K562 (cell line): ENCODE measurements at regions not wholly inside any gene's neighbourhood (a gene's known extent, or its start where the extent isn't known, plus 50 kb on each side); places are given as distances from the start of the nearest gene placed in this dataset.
A peak's percentile ranks its signal among the peaks of the same experiment; 100 is the strongest.

Experiments used
- BRD9 ChIP-seq: fragments of 450-650 bp; IDR thresholded peaks from 2 replicates; pipeline ENCODE4 v1.6.1; 2018; ENCODE audit warnings: low read depth; ENCODE audit not compliant: partially characterized antibody
- CSDE1 ChIP-seq, 2 experiments: fragments of 450-650 bp; IDR thresholded peaks; 2 replicates each; pipeline ENCODE4 v1.6.1; 2016; ENCODE audit warnings: mild to moderate bottlenecking in 1 of 2
- EP400 ChIP-seq: fragments of 450-650 bp; IDR thresholded peaks from 2 replicates; pipeline ENCODE4 v1.6.1; 2017; ENCODE audit warnings: antibody characterized with exemption, mild to moderate bottlenecking, moderate library complexity
- GABPA ChIP-seq: fragments of 200-800 bp; sonication (Bioruptor generic); conservative IDR thresholded peaks from 2 replicates; pipeline ENCODE4 v1.6.1; 2016; ENCODE audit warnings: low read depth, missing genetic modification characterization, missing compliant biosample characterization
- ILK ChIP-seq: fragments of 450-650 bp; IDR thresholded peaks from 2 replicates; pipeline ENCODE4 v1.6.1; 2016; ENCODE audit warnings: missing genetic modification characterization, low read depth, mild to moderate bottlenecking, missing compliant biosample characterization, moderate library complexity, borderline replicate concordance
- JUN ChIP-seq, 2 experiments: sonication (generic) in 1 of 2; formaldehyde crosslinking in 1 of 2; IDR thresholded peaks; 2 replicates each; pipeline versions ENCODE4 v1.6.1 to v1.8.0; 2012 to 2022; ENCODE audit warnings: borderline replicate concordance in 2 of 2, mild to moderate bottlenecking in 2 of 2, improper control_type of control experiment in 1 of 2, low read depth in 1 of 2, low read length in 1 of 2, missing genetic modification reagents in 1 of 2
- MAFG ChIP-seq: fragments of 450-650 bp; conservative IDR thresholded peaks from 2 replicates; pipeline ENCODE4 v1.6.1; 2016; ENCODE audit warnings: missing genetic modification characterization, missing compliant biosample characterization
- NONO ChIP-seq, 2 experiments: fragments of 200-400 bp in 1 of 2; fragments of 450-650 bp in 1 of 2; formaldehyde crosslinking in 1 of 2; IDR thresholded peaks; 2 replicates each; pipeline ENCODE4 v1.6.1; 2017; ENCODE audit warnings: low read depth in 2 of 2, mild to moderate bottlenecking in 2 of 2, moderate library complexity in 2 of 2, low read length in 1 of 2
- PHF20 ChIP-seq: fragments of 450-650 bp; IDR thresholded peaks from 2 replicates; pipeline ENCODE4 v1.6.1; 2018; ENCODE audit not compliant: partially characterized antibody
- TBL1XR1 ChIP-seq, 2 experiments: IDR thresholded peaks; 2 replicates each; pipeline ENCODE4 v1.6.1; 2012; ENCODE audit warnings: improper control_type of control experiment in 2 of 2, low read length in 2 of 2, mild to moderate bottlenecking in 1 of 2
- TF ChIP-seq, protein P1 (sequence below): sonication (generic); formaldehyde crosslinking; IDR thresholded peaks from 2 replicates; pipeline ENCODE4 v1.8.0; 2022; ENCODE audit warnings: mild to moderate bottlenecking, missing genetic modification reagents, borderline replicate concordance
- TF ChIP-seq, protein P2 (sequence below), 2 experiments: IDR thresholded peaks; 2 replicates each; pipeline ENCODE4 v1.6.1; 2012; ENCODE audit warnings: improper control_type of control experiment in 2 of 2, low read depth in 2 of 2, low read length in 2 of 2, borderline replicate concordance in 1 of 2
- TF ChIP-seq, protein P3 (sequence below): sonication (generic); formaldehyde crosslinking; IDR thresholded peaks from 2 replicates; pipeline ENCODE4 v1.8.1; 2023; ENCODE audit warnings: mild to moderate bottlenecking, missing genetic modification reagents
- TF ChIP-seq, protein P4 (sequence below), 2 experiments: IDR thresholded peaks in 1 of 2; conservative IDR thresholded peaks in 1 of 2; 2 replicates each; pipeline ENCODE4 v1.6.1; 2016; ENCODE audit warnings: low read depth in 2 of 2, mild to moderate bottlenecking in 1 of 2, missing compliant biosample characterization in 1 of 2, missing genetic modification characterization in 1 of 2, moderate library complexity in 1 of 2

DNA sequence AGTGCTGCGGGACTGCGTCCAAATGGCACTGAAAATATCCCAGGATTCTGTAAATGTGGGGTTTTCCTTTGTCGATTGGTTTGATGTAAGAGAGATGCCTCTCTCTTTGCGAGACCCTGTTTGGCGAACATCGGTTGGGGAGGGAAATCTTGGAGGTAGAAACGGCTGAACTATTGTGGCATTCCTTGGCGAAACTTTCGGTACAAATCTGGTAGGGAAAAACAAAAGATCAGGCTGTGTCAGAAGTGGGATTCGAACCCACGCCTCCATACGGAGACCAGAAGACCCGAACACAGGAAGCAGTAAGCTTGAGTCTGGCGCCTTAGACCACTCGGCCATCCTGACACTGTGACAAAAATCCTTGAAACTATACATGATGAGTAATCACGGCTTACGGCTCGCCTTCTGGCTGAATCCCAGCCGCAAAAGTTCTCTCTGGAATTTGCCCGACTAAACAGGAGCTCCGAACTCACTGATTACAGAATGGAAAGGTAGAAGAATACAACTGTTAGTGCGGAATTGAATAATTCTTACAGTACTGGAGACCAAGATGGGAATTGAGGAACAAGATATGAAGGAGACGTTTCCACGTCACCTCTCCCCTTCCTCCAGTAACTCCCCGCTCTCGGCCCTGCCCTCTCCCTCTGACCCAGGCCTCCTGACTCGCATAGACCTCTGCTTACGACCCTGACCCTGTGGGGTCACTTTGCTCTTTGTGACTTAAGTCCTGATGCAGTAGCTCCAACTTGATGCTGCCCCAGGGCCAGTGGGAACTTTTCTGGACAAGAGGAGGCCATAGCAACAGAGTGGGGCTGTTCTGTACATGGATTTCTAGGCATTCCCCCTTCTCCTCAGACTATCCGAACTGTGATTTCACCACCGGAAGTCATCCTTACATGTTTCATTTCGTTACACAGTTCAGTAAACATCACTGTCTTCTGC, 132.8 kb upstream of the ZNF184 start (continued):
- TF ChIP-seq JUN (IDR thresholded peaks at IDR 0.05; ENCODE audit: borderline replicate concordance, low read depth, low read length) (peak; percentile 82), JUN (CRISPR knock-in tag; IDR thresholded peaks at IDR 0.05; ENCODE audit: borderline replicate concordance) (no peak), BRD9 (peak; percentile 99), CSDE1 (IDR thresholded peaks at IDR 0.05) (peak in 1 of 2 experiments; percentile 86; a peak in 2 of 4 replicates), EP400 (peak; percentile 47), GABPA (tag) (peak; percentile 68), MAFG (tag) (0 out of 2 replicates have a peak, but pooled peaks have one; percentile 5), PHF20 (peak; percentile 81), TBL1XR1 (IDR thresholded peaks at IDR 0.05; ENCODE audit: low read length in 2 of 2) (peak in 1 of 2 experiments; percentile 98; a peak in 2 of 4 replicates), ILK (tag) (no peak), NONO (IDR thresholded peaks at IDR 0.05; ENCODE audit: low read depth in 2 of 2, low read length in 1 of 2) (peak in 1 of 2 experiments; percentile 22; a peak in 1 of 4 replicates)
- TF ChIP-seq, protein P1, sequence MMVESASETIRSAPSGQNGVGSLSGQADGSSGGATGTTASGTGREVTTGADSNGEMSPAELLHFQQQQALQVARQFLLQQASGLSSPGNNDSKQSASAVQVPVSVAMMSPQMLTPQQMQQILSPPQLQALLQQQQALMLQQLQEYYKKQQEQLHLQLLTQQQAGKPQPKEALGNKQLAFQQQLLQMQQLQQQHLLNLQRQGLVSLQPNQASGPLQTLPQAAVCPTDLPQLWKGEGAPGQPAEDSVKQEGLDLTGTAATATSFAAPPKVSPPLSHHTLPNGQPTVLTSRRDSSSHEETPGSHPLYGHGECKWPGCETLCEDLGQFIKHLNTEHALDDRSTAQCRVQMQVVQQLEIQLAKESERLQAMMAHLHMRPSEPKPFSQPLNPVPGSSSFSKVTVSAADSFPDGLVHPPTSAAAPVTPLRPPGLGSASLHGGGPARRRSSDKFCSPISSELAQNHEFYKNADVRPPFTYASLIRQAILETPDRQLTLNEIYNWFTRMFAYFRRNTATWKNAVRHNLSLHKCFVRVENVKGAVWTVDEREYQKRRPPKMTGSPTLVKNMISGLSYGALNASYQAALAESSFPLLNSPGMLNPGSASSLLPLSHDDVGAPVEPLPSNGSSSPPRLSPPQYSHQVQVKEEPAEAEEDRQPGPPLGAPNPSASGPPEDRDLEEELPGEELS (CRISPR knock-in tag), result 0 out of 2 replicates have a peak, but pooled peaks have one; percentile 62
- TF ChIP-seq, protein P2, sequence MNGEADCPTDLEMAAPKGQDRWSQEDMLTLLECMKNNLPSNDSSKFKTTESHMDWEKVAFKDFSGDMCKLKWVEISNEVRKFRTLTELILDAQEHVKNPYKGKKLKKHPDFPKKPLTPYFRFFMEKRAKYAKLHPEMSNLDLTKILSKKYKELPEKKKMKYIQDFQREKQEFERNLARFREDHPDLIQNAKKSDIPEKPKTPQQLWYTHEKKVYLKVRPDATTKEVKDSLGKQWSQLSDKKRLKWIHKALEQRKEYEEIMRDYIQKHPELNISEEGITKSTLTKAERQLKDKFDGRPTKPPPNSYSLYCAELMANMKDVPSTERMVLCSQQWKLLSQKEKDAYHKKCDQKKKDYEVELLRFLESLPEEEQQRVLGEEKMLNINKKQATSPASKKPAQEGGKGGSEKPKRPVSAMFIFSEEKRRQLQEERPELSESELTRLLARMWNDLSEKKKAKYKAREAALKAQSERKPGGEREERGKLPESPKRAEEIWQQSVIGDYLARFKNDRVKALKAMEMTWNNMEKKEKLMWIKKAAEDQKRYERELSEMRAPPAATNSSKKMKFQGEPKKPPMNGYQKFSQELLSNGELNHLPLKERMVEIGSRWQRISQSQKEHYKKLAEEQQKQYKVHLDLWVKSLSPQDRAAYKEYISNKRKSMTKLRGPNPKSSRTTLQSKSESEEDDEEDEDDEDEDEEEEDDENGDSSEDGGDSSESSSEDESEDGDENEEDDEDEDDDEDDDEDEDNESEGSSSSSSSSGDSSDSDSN (IDR thresholded peaks at IDR 0.05; ENCODE audit: borderline replicate concordance in 1 of 2, low read depth in 2 of 2, low read length in 2 of 2), result peak; percentile 35 to 40; a peak in 1 of 4 replicates
- TF ChIP-seq, protein P3, sequence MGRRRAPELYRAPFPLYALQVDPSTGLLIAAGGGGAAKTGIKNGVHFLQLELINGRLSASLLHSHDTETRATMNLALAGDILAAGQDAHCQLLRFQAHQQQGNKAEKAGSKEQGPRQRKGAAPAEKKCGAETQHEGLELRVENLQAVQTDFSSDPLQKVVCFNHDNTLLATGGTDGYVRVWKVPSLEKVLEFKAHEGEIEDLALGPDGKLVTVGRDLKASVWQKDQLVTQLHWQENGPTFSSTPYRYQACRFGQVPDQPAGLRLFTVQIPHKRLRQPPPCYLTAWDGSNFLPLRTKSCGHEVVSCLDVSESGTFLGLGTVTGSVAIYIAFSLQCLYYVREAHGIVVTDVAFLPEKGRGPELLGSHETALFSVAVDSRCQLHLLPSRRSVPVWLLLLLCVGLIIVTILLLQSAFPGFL (CRISPR knock-in tag), result peak; percentile 23; the same call in 1 of the 2 replicates
- TF ChIP-seq, protein P4, sequence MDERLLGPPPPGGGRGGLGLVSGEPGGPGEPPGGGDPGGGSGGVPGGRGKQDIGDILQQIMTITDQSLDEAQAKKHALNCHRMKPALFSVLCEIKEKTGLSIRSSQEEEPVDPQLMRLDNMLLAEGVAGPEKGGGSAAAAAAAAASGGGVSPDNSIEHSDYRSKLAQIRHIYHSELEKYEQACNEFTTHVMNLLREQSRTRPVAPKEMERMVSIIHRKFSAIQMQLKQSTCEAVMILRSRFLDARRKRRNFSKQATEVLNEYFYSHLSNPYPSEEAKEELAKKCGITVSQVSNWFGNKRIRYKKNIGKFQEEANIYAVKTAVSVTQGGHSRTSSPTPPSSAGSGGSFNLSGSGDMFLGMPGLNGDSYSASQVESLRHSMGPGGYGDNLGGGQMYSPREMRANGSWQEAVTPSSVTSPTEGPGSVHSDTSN (CRISPR knock-in tag; IDR thresholded peaks at IDR 0.05; ENCODE audit: low read depth), result no peak
- TF ChIP-seq, protein P4 (tag; conservative IDR thresholded peaks at IDR 0.05; ENCODE audit: low read depth), result 0 out of 2 replicates have a peak, but pooled peaks have one; percentile 23
